ENCODE measurements at regions not wholly inside any gene's neighbourhood (a gene's known extent, or its start where the extent isn't known, plus 50 kb on each side); places are given as distances from the start of the nearest gene placed in this dataset.

DNA sequence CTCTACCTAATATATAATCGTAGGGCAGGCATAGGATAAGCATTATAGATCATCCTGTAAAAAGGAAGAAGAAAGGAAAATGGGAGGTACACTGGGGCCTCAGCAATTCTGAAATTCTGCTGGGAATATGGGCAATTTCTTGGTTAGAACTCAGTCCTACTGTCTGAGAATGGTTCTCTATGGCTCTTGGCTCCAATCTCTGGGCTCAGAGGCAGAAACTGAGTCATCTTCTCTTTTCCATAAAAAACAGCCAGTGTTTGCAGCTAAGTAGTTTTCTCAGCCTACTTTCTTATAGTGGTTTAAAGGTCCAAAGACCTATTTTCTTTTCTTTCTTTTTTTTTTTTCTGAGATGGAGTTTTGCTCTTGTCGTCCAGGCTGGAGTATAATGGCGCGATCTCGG lies 135.8 kb upstream of the ZBED5 start:
- H3K79me2 ChIP-seq (ENCODE audit: insufficient read depth, low read length): no peaks in the 10 kb centered on the region
- peak; percentile 9 for DNase-seq (ENCODE audit: insufficient read length, low spot score, missing footprints)
- no peak overlapping the region for H3K27ac ChIP-seq (ENCODE audit: low read depth, low read length)
- H3K4me2 ChIP-seq (ENCODE audit: insufficient read depth, low read length): no peak overlapping the region
- H3K9me3 ChIP-seq (ENCODE audit: low read depth, low read length): no peaks in the 10 kb centered on the region
- H4K20me1 ChIP-seq (ENCODE audit: insufficient read depth, low read length): no peaks in the 10 kb centered on the region
- H3K4me1 ChIP-seq (ENCODE audit: insufficient read depth, low read length): no peaks in the 10 kb centered on the region
- TF ChIP-seq, protein P1, sequence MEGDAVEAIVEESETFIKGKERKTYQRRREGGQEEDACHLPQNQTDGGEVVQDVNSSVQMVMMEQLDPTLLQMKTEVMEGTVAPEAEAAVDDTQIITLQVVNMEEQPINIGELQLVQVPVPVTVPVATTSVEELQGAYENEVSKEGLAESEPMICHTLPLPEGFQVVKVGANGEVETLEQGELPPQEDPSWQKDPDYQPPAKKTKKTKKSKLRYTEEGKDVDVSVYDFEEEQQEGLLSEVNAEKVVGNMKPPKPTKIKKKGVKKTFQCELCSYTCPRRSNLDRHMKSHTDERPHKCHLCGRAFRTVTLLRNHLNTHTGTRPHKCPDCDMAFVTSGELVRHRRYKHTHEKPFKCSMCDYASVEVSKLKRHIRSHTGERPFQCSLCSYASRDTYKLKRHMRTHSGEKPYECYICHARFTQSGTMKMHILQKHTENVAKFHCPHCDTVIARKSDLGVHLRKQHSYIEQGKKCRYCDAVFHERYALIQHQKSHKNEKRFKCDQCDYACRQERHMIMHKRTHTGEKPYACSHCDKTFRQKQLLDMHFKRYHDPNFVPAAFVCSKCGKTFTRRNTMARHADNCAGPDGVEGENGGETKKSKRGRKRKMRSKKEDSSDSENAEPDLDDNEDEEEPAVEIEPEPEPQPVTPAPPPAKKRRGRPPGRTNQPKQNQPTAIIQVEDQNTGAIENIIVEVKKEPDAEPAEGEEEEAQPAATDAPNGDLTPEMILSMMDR (IDR thresholded peaks at IDR 0.05; ENCODE audit: extremely low read depth, low read depth, low read length): no peak
- no peak overlapping the region for H2AFZ ChIP-seq (ENCODE audit: low read length)
- H3K27me3 ChIP-seq (ENCODE audit: insufficient read depth, low read length): peaks cover 27% of the 10 kb centered on the region
- H3K36me3 ChIP-seq (ENCODE audit: insufficient read depth, low read length): no peaks in the 10 kb centered on the region
- no peak overlapping the region for H3K4me3 ChIP-seq (ENCODE audit: insufficient read depth, low read length)

DNA sequence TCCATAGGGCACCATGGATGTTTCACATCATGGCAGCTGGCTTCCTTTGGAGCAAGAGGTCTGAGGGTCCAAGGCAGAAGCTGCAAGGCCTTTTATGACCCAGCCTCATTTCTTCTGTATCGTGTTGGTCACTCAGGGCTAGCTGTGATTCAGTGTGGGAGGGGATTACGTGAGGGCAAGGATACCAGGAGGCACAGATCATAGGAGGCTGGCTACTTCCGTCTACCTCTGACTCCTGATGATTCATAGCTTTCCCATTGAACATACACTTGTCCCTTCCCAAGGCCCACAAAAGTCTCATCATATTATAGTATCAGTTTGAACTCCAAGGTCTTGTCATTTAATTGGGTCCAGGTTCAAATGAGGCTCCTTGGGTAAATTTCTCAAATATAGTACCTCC lies 135.3 kb upstream of the ZBED5 start:
- H3K36me3 ChIP-seq (ENCODE audit: insufficient read depth, low read length): no peaks in the 10 kb centered on the region
- no peaks in the 10 kb centered on the region for H3K9me3 ChIP-seq (ENCODE audit: low read depth, low read length)
- peaks cover 23% of the 10 kb centered on the region for H3K27me3 ChIP-seq (ENCODE audit: insufficient read depth, low read length)
- no peak overlapping the region for H2AFZ ChIP-seq (ENCODE audit: low read length)
- no peak overlapping the region for H3K4me2 ChIP-seq (ENCODE audit: insufficient read depth, low read length)
- DNase-seq (ENCODE audit: insufficient read length, low spot score, missing footprints): peak; percentile 32
- H3K79me2 ChIP-seq (ENCODE audit: insufficient read depth, low read length): no peaks in the 10 kb centered on the region
- no peak overlapping the region for H3K4me3 ChIP-seq (ENCODE audit: insufficient read depth, low read length)
- TF ChIP-seq, protein P1 (IDR thresholded peaks at IDR 0.05; ENCODE audit: extremely low read depth, low read depth, low read length): no peak
- no peak overlapping the region for H3K27ac ChIP-seq (ENCODE audit: low read depth, low read length)
- no peaks in the 10 kb centered on the region for H3K4me1 ChIP-seq (ENCODE audit: insufficient read depth, low read length)
- no peaks in the 10 kb centered on the region for H4K20me1 ChIP-seq (ENCODE audit: insufficient read depth, low read length)

DNA sequence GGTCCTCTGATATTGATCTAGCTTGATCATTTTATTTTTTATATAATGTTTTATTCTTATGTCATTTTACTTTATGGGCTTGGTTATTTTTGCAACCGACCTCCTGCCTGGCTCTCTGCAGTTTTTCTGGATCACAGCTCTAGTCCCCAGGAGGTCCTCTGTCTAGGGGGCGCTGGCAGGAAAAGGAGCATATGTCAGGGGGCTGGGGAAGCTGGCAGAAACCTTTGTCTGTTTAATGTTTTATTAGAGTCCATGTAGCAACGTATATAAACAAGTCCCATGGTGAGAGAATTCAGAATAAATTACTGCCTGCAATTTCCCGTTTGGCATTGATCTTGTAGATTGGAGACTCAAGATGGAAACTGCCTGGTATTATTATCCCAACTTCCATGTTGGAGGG lies 133.5 kb upstream of the ZBED5 start:
- TF ChIP-seq, protein P1 (IDR thresholded peaks at IDR 0.05; ENCODE audit: extremely low read depth, low read depth, low read length): no peak
- no peaks in the 10 kb centered on the region for H3K79me2 ChIP-seq (ENCODE audit: insufficient read depth, low read length)
- H3K27me3 ChIP-seq (ENCODE audit: insufficient read depth, low read length): peaks cover 11% of the 10 kb centered on the region
- no peak overlapping the region for H2AFZ ChIP-seq (ENCODE audit: low read length)
- no peaks in the 10 kb centered on the region for H3K4me1 ChIP-seq (ENCODE audit: insufficient read depth, low read length)
- H3K9me3 ChIP-seq (ENCODE audit: low read depth, low read length): no peaks in the 10 kb centered on the region
- H3K4me3 ChIP-seq (ENCODE audit: insufficient read depth, low read length): no peak overlapping the region
- no peaks in the 10 kb centered on the region for H3K36me3 ChIP-seq (ENCODE audit: insufficient read depth, low read length)
- H3K27ac ChIP-seq (ENCODE audit: low read depth, low read length): no peak overlapping the region
- no peaks in the 10 kb centered on the region for H4K20me1 ChIP-seq (ENCODE audit: insufficient read depth, low read length)
- no peak for DNase-seq (ENCODE audit: insufficient read length, low spot score, missing footprints)
- H3K4me2 ChIP-seq (ENCODE audit: insufficient read depth, low read length): no peak overlapping the region

DNA sequence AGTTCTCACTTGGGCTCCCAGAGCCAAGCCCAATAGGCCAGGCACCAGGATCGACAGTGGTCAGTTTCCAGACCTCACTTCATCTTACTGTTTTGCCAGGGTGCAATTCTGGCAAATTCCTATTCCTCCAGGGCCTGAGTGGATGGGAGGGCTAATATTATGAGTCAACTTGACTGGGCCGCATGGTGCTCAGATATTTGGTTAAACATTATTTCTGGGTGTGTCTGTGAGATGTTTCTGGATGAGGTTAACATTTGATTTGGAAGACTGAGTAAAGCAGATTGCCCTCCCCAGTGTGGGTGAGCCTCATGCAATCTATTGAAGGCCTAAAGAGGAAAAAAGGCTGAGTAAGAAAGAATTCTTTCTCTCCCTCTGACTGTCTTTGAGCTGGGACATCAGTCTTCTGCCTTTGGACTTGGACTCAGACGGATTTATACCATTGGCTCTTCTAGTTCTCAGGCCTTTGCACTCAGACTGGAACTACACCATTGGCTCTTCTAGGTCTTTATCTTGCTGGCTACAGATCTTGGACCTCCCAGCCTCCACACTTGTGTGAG lies 132.9 kb upstream of the ZBED5 start:
- H3K79me2 ChIP-seq (ENCODE audit: insufficient read depth, low read length): no peaks in the 10 kb centered on the region
- no peaks in the 10 kb centered on the region for H3K9me3 ChIP-seq (ENCODE audit: low read depth, low read length)
- H3K27me3 ChIP-seq (ENCODE audit: insufficient read depth, low read length): peaks cover 8% of the 10 kb centered on the region
- H3K27ac ChIP-seq (ENCODE audit: low read depth, low read length): no peak overlapping the region
- TF ChIP-seq, protein P1 (IDR thresholded peaks at IDR 0.05; ENCODE audit: extremely low read depth, low read depth, low read length): no peak
- H3K4me3 ChIP-seq (ENCODE audit: insufficient read depth, low read length): no peak overlapping the region
- no peaks in the 10 kb centered on the region for H4K20me1 ChIP-seq (ENCODE audit: insufficient read depth, low read length)
- H3K36me3 ChIP-seq (ENCODE audit: insufficient read depth, low read length): no peaks in the 10 kb centered on the region
- H3K4me1 ChIP-seq (ENCODE audit: insufficient read depth, low read length): no peaks in the 10 kb centered on the region
- no peak overlapping the region for H3K4me2 ChIP-seq (ENCODE audit: insufficient read depth, low read length)
- DNase-seq (ENCODE audit: insufficient read length, low spot score, missing footprints): no peak
- H2AFZ ChIP-seq (ENCODE audit: low read length): peak overlapping the region; percentile 29
